PC-9 (cell line): ENCODE measurements at regions not wholly inside any gene's neighbourhood (a gene's known extent, or its start where the extent isn't known, plus 50 kb on each side); places are given as distances from the start of the nearest gene placed in this dataset.

Experiments
- BruUV-seq: library from RNA; stranded (reverse); fragments of 400-500 nt; replicated peaks from 2 replicates; lab custom pipeline; 2021; lab: Mats Ljungman, UMichigan
- CTCF ChIA-PET: fragments of 300-600 bp; sonication (Branson Sonifier 250); formaldehyde crosslinking; loops from one replicate; lab custom pipeline; 2022; ENCODE audit warnings: antibody characterized with exemption; lab: Charles Lee
- POLR2A ChIA-PET: fragments of 300-600 bp; sonication (Branson Sonifier 250); formaldehyde crosslinking; loops from one replicate; lab custom pipeline; 2022; ENCODE audit warnings: antibody characterized with exemption; ENCODE audit not compliant: unreplicated experiment; lab: Charles Lee
- DNase-seq, 2 experiments: peaks; one replicate each; pipeline versions ENCODE4 v3.0.0 to v3.0.0-alpha.2; 2015 to 2022; ENCODE audit warnings: mixed read lengths in 1 of 2
- H2AFZ ChIP-seq: fragments of 200-600 bp; sonication (generic); 2 replicates; pipeline ENCODE4 v1.8.1; 2017; ENCODE audit warnings: antibody characterized with exemption
- H3F3A ChIP-seq: fragments of 200-600 bp; sonication (generic); 2 replicates; pipeline ENCODE4 v1.8.1; 2017; ENCODE audit warnings: antibody characterized with exemption, mild to moderate bottlenecking, low read depth; ENCODE audit not compliant: insufficient read depth
- H3K27ac ChIP-seq: fragments of 200-600 bp; sonication (generic); 2 replicates; pipeline ENCODE4 v1.6.1; 2016; ENCODE audit warnings: mixed run types
- H3K27me3 ChIP-seq: fragments of 200-600 bp; sonication (generic); 2 replicates; pipeline ENCODE4 v1.6.1; 2016; ENCODE audit warnings: low read depth, mixed run types; ENCODE audit not compliant: insufficient read depth
- H3K36me3 ChIP-seq: fragments of 200-600 bp; sonication (generic); 2 replicates; pipeline ENCODE4 v1.6.1; 2016; ENCODE audit warnings: low read depth, mixed run types
- H3K4me1 ChIP-seq: fragments of 200-600 bp; sonication (generic); replicated peaks from 2 replicates; pipeline ENCODE4 v1.6.1; 2016; ENCODE audit warnings: mixed run types; ENCODE audit not compliant: insufficient read depth
- H3K4me2 ChIP-seq: fragments of 200-600 bp; sonication (generic); 2 replicates; pipeline ENCODE4 v1.6.1; 2017; ENCODE audit warnings: mixed run types
- H3K4me3 ChIP-seq: fragments of 200-600 bp; sonication (generic); 2 replicates; pipeline ENCODE4 v1.6.1; 2016; ENCODE audit warnings: mixed run types
- H3K79me2 ChIP-seq: fragments of 200-600 bp; sonication (generic); 2 replicates; pipeline ENCODE4 v1.6.1; 2017; ENCODE audit warnings: low read depth, mixed run types
- H3K9me2 ChIP-seq: fragments of 200-600 bp; sonication (generic); 2 replicates; pipeline ENCODE4 v1.8.1; 2017; ENCODE audit warnings: mild to moderate bottlenecking; ENCODE audit not compliant: insufficient read depth
- H3K9me3 ChIP-seq: fragments of 200-600 bp; sonication (generic); 2 replicates; pipeline ENCODE4 v1.8.1; 2016; ENCODE audit warnings: low read depth; ENCODE audit not compliant: insufficient read depth
- H4K20me1 ChIP-seq: fragments of 200-600 bp; sonication (generic); 2 replicates; pipeline ENCODE4 v1.8.1; 2017; ENCODE audit not compliant: insufficient read depth
- EZH2 ChIP-seq: fragments of 200-600 bp; sonication (generic); IDR thresholded peaks from 2 replicates; pipeline ENCODE4 v1.8.0; 2017; ENCODE audit warnings: antibody characterized with exemption, low read depth
- intact Hi-C: fragments of 100-400 bp; cut with micrococcal nuclease; formaldehyde crosslinking; loops from one replicate; pipeline ENCODE4 v1.10.0; 2022; ENCODE audit not compliant: unreplicated experiment
- TF ChIP-seq, protein P1 (sequence below): fragments of 200-600 bp; sonication (generic); conservative IDR thresholded peaks from 2 replicates; pipeline ENCODE4 v1.6.1; 2017; ENCODE audit warnings: mixed run types, antibody characterized with exemption, mild to moderate bottlenecking, moderate library complexity

DNA sequence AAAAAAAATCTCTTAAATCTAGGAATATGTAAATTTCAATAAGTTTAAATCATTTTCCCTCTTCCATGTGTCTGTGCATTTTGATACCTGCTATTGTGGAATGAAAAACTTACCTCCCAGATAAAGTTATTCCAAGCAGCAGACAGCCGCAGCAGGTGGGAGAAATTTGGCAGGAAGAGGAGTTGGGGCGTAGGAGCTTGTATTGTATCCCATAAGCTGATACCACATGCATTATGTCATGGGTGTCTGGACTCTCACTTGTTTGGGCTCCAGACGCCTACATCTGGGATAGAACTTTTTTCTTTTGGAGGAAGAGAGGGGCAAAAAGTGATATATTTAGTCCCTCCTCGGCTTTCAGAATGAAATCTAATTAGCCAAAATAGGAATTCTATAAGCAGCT lies 59.3 kb upstream of the TCF4 start:
- Histone ChIP-seq H3K27ac (no peak overlapping the region), H2AFZ (no peak overlapping the region), H3F3A (no peaks in the 10 kb centered on the region), H3K4me2 (no peak overlapping the region), H4K20me1 (no peaks in the 10 kb centered on the region), H3K27me3 (no peaks in the 10 kb centered on the region), H3K4me3 (no peak overlapping the region), H3K4me1 (no peaks in the 10 kb centered on the region), H3K36me3 (no peaks in the 10 kb centered on the region; the same call in 1 of the 2 replicates), H3K9me3 (peaks cover 4% of the 10 kb centered on the region; the same call in 1 of the 2 replicates), H3K79me2 (no peaks in the 10 kb centered on the region), H3K9me2 (no peaks in the 10 kb centered on the region)
- ChIA-PET POLR2A (no interaction called here), CTCF (no interaction called here)
- BruUV-seq = no TSS peak
- intact Hi-C loops = no loop called here
- no peak for TF ChIP-seq EZH2
- TF ChIP-seq, protein P1, sequence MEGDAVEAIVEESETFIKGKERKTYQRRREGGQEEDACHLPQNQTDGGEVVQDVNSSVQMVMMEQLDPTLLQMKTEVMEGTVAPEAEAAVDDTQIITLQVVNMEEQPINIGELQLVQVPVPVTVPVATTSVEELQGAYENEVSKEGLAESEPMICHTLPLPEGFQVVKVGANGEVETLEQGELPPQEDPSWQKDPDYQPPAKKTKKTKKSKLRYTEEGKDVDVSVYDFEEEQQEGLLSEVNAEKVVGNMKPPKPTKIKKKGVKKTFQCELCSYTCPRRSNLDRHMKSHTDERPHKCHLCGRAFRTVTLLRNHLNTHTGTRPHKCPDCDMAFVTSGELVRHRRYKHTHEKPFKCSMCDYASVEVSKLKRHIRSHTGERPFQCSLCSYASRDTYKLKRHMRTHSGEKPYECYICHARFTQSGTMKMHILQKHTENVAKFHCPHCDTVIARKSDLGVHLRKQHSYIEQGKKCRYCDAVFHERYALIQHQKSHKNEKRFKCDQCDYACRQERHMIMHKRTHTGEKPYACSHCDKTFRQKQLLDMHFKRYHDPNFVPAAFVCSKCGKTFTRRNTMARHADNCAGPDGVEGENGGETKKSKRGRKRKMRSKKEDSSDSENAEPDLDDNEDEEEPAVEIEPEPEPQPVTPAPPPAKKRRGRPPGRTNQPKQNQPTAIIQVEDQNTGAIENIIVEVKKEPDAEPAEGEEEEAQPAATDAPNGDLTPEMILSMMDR = no peak
- no peak for DNase-seq

- H3K36me3 ChIP-seq = no peaks in the 10 kb centered on the region; the same call in 1 of the 2 replicates
- no peak overlapping the region for H3K4me3 ChIP-seq
- DNase-seq = no peak
- CTCF ChIA-PET = no interaction called here
- H3K9me2 ChIP-seq = no peaks in the 10 kb centered on the region
- BruUV-seq = no TSS peak
- H3K4me1 ChIP-seq = no peaks in the 10 kb centered on the region
- H4K20me1 ChIP-seq = no peaks in the 10 kb centered on the region
- no peak overlapping the region for H3K27ac ChIP-seq
- peaks cover 11% of the 10 kb centered on the region for H3K9me3 ChIP-seq
- H2AFZ ChIP-seq = no peak overlapping the region
- intact Hi-C loops = no loop called here
- no peaks in the 10 kb centered on the region for H3F3A ChIP-seq
- no peaks in the 10 kb centered on the region for H3K79me2 ChIP-seq
- no peaks in the 10 kb centered on the region for H3K27me3 ChIP-seq
- TF ChIP-seq EZH2 = no peak
- TF ChIP-seq, protein P1 = no peak
- POLR2A ChIA-PET = no interaction called here
- H3K4me2 ChIP-seq = no peak overlapping the region
Observed at GRCh38 chr18:55642191-55642590, 54.2 kb upstream of the TCF4 start.

- no peaks in the 10 kb centered on the region for H3K4me1 ChIP-seq
- no peak for DNase-seq
- CTCF ChIA-PET = no interaction called here
- BruUV-seq = no TSS peak
- H3K9me2 ChIP-seq = no peaks in the 10 kb centered on the region
- intact Hi-C loops = no loop called here
- no peaks in the 10 kb centered on the region for H3K79me2 ChIP-seq
- H3F3A ChIP-seq = no peaks in the 10 kb centered on the region
- no peaks in the 10 kb centered on the region; the same call in 1 of the 2 replicates for H3K36me3 ChIP-seq
- no peak overlapping the region for H3K4me3 ChIP-seq
- no peaks in the 10 kb centered on the region for H3K27me3 ChIP-seq
- no peak overlapping the region for H3K27ac ChIP-seq
- no peaks in the 10 kb centered on the region for H4K20me1 ChIP-seq
- POLR2A ChIA-PET = no interaction called here
- H3K4me2 ChIP-seq = no peak overlapping the region
- H3K9me3 ChIP-seq = peaks cover 11% of the 10 kb centered on the region
- no peak overlapping the region for H2AFZ ChIP-seq
- no peak for TF ChIP-seq EZH2
- TF ChIP-seq, protein P1 = no peak
Observed at GRCh38 chr18:55641486-55641885, 53.5 kb upstream of the TCF4 start.
